COR-L47 (cell line): ENCODE measurements at regions not wholly inside any gene's neighbourhood (a gene's known extent, or its start where the extent isn't known, plus 50 kb on each side); places are given as distances from the start of the nearest gene placed in this dataset.
"Not testable (repeated sequence)": the region's sequence is repeated elsewhere in the genome, so short reads cannot be mapped to it uniquely, and the experiment has no call there.

Experiments used
- DNase-seq: peaks from one replicate; lab custom pipeline; 2025; lab: John Stamatoyannopoulos, UW

- DNase-seq: no peak
These were observed 150.8 kb upstream of the ETV3 start for GRCh38 chr1:157288996-157289395.

- no peak for DNase-seq
These were observed 150.3 kb upstream of the ETV3 start for GRCh38 chr1:157288492-157288891.

- DNase-seq: no peak
These were observed 149.8 kb upstream of the ETV3 start for GRCh38 chr1:157288006-157288405.

- no peak for DNase-seq
These were observed 149.3 kb upstream of the ETV3 start for GRCh38 chr1:157287462-157287861.

DNA sequence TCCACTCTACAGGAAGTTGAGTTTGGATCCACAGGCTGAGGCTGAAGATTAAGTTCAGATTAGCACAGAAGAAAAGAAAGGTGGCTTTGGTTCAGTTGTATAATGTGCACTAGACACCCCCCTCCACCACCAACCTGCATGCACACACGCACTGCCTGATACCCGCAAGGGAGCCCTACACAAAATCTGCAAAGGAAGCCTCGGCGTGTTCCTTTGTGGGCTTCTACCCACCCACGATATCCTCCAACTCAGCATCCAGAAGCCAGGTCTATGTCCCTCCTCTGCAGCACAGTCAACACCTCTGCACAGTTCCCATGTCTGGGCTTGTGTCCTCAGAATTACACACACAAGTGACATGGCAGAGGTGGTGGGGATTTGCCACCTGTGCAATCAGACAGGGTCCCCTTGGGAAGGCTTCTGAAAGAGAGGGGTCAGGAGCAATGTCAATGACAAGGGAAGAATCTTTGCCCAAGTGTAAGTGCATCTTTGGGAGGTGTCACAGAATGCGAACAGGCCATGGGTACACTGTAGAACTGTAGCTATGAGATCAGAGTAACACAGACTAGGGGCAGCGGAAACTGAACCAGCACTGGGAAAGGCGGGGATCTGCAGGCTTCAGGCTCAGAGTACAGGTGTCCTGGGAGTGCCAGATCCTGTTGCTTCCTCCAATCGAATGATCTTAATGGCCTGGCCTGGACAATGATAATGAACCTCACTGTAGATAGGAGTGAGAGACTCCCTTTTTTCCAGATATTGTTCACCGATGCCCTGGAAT is 148.6 kb upstream of the ETV3 start:
- no peak for DNase-seq

DNA sequence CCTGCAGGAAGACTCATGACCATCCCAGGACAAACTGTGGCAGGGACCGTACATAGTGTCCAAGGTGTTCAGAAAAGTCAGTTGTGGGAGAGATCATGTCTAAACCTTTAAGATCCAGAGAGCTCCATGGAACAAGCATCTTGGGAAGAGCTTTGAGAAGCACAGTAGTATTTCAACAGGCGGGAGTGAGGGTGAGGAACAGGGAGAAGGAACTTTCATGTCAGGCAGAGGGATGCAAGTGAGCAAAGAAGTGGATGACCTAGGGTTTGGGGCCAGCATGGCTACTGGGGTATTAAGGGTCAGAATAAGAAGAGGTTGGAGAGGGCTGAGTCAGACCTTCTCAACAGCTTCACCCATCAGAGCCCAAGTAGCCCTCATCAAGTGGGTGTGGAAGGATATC is 147.9 kb upstream of the ETV3 start:
- DNase-seq: no peak

DNA sequence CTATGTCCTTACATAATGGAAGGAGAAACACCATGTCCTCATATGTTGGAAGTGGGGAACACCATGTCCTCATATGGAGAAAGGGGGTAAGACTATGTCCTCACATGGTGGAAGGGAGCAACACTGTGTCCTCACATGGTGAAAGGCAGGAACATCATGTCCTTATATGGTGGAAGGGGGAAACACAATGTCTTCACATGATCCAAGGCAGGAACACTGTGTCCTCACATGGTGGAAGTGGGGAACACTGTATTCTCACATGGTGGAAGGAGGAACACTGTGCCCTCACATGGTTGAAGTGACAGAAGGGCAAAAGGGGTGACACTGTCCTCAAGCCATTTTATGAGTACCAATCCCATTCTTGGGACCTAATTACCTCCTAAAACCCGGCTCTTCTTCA is 146.3 kb upstream of the ETV3 start:
- no peak for DNase-seq

DNA sequence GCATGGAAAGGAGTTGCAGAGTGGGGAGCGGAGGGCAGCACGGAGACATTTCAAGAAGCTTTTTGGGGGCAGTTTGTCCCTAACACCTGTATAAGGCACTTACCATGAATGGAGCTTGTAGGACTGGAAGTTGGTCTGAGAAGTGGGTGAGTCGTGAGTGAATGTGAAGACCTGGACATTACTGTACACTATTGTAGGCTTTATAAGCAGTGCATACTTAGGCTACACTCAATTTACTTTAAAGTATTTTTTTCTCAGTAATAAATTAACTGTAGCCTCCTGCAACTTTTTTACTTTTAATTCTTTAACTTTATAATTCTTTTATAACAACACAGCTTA is 141.6 kb upstream of the ETV3 start:
- DNase-seq: no peak

- DNase-seq: no peak
These were observed 141.1 kb upstream of the ETV3 start for GRCh38 chr1:157279138-157279801.

- no peak for DNase-seq
These were observed 140.4 kb upstream of the ETV3 start for GRCh38 chr1:157278383-157279137.

- no peak for DNase-seq
These were observed 139.7 kb upstream of the ETV3 start for GRCh38 chr1:157277913-157278312.

GRCh38 chr1:157277281-157277680 is 139.1 kb upstream of the ETV3 start:
- DNase-seq: no peak

GRCh38 chr1:157274698-157275534 is 136.7 kb upstream of the ETV3 start:
- no peak for DNase-seq

GRCh38 chr1:157272729-157273524 is 134.7 kb upstream of the ETV3 start:
- DNase-seq: no peak

GRCh38 chr1:157272264-157272663 is 134.1 kb upstream of the ETV3 start:
- no peak for DNase-seq

GRCh38 chr1:157270705-157271274 is 132.6 kb upstream of the ETV3 start:
- no peak for DNase-seq

DNA sequence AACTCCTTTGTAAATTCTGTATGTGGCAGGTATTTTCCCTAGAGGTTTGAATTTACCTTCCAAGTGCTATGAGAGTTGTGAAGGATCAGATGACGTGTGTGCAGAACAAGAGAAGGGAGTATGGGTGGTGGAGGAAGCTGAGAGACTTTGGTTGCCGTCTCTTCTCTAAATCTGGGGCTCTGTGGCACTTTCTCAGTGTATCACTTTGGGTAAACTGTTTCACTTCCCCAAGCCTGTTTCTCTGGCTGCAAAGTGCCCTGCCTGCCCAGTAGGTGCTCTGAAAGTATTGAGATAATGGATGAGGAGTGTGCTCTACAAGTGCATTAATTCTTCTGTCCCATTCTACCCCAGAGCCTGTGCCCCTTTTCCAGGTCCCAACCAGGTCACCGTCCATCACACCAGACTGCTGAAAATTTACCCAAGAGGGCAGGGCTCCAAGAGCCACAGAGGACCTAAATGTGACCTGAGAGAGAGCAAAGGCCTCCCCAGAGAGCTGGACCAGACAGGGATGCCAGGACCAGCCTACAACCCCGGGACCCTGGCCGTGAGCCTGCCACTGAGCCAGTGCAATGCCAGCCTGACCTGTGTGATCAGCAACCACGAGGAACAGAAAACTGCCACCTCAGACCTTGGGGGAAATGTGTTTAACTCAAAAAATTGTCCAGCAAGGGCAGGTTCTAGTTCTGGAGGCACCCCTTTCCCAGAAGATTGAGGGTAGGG is 131.6 kb upstream of the ETV3 start:
- DNase-seq: no peak

DNA sequence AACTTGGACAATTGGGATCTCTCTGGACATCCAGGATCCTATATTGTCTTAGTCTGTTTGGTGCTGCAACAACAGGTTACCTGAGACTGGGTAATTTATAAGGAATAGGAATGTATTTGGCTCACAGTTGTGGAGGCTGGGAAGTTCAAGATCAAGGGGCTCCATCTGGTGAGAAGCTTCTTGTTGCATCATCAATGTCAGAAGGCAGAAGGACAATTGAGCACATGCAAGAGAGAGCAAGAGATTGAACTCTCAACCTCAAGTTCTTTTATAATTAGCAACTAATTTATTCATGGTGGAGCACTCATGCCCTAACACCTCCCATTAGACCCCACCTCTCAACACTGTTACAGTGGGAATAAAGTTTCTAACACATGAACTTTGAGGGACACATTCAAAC is 124.7 kb upstream of the ETV3 start:
- DNase-seq: no peak

GRCh38 chr1:157262422-157262821 is 124.2 kb upstream of the ETV3 start:
- no peak for DNase-seq

DNA sequence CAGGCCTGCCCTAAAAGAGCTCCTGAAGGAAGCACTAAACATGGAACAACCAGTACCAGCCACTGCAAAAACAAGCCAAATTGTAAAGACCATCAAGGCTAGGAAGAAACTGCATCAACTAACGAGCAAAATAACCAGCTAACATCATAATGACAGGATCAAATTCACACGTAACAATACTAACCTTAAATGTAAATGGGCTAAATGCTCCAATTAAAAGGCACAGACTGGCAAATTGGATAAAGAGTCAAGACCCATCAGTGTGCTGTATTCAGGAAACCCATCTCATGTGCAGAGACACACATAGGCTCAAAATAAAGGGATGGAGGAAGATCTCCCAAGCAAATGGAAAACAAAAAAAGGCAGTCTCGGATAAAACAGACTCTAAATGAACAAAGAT is 117.7 kb upstream of the ETV3 start:
- DNase-seq: not testable (repeated sequence)
